Duodenal mucosa (tissue), 2 donors: ENCODE measurements at regions not wholly inside any gene's neighbourhood (a gene's known extent, or its start where the extent isn't known, plus 50 kb on each side); places are given as distances from the start of the nearest gene placed in this dataset.

Experiments used
- H3K27ac ChIP-seq: one replicate; pipeline ENCODE4 v1.7.0; 2013; ENCODE audit warnings: low read depth, low read length
- H3K27me3 ChIP-seq, 2 donors: one replicate each; pipeline ENCODE4 v1.7.0; 2013; ENCODE audit warnings: low read length in 2 of 2, control low read depth in 1 of 2; ENCODE audit not compliant: insufficient read depth in 2 of 2, control insufficient read depth in 1 of 2
- H3K36me3 ChIP-seq, 2 donors: one replicate each; pipeline ENCODE4 v1.7.0; 2013; ENCODE audit warnings: low read length in 2 of 2, control low read depth in 1 of 2; ENCODE audit not compliant: insufficient read depth in 2 of 2, control insufficient read depth in 1 of 2
- H3K4me1 ChIP-seq, 2 donors: one replicate each; pipeline ENCODE4 v1.7.0; 2013; ENCODE audit warnings: low read length in 2 of 2, control low read depth in 1 of 2; ENCODE audit not compliant: insufficient read depth in 2 of 2, control insufficient read depth in 1 of 2
- H3K4me3 ChIP-seq, 2 donors: one replicate each; pipeline ENCODE4 v1.7.0; 2013; ENCODE audit warnings: low read length in 2 of 2, low read depth in 1 of 2
- H3K9ac ChIP-seq, 2 donors: one replicate each; pipeline ENCODE4 v1.7.0; 2013; ENCODE audit warnings: low read length in 2 of 2, low read depth in 1 of 2
- H3K9me3 ChIP-seq, 2 donors: one replicate each; pipeline ENCODE4 v1.7.0; 2013; ENCODE audit warnings: low read length in 2 of 2, control low read depth in 1 of 2; ENCODE audit not compliant: control insufficient read depth in 1 of 2

DNA sequence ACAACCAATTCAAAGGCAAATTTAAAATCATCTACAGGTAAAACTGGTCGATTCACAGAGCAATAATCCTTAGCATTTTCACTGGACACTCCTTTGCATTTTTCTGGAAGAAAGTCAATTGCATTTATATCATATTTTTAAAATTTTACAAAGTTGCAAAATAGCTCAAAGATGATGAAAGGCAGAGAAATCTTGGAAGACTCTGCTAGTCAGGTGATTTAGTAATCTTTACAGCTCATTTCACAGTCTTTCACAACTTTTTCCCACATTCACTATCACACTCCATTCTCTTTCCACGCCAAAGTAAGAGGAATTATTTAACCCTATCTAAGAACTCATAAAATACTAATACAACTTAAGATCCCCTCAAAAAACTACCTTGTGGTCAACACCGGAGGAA is 1063.8 kb downstream of the EFNB2 start:
- H3K4me1 ChIP-seq: no peaks in the 10 kb centered on the region
- no peaks in the 10 kb centered on the region for H3K9me3 ChIP-seq
- no peak overlapping the region for H3K27ac ChIP-seq
- H3K9ac ChIP-seq: no peak overlapping the region
- no peak overlapping the region for H3K4me3 ChIP-seq
- no peaks in the 10 kb centered on the region for H3K36me3 ChIP-seq
- H3K27me3 ChIP-seq: no peaks in the 10 kb centered on the region

DNA sequence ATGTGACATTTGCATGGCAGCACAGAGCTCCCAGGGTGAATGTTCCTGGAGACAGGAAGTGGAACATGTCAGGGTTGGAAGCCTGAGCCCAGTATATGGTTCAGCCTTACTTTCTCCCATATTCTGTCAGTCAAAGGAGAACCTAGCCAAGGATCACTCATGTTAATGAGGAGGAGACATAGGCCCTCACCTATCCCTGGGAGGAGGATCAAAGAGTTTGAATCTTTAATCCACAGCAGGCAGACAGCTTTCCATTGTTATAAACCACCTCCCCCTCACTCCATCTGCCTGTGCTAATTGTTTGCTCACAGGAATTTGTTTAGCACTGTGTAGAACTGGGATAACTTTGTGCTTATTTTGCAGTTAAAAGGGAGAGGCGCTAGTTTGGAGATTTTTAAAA is 1069.1 kb downstream of the EFNB2 start:
- no peaks in the 10 kb centered on the region for H3K4me1 ChIP-seq
- H3K27ac ChIP-seq: no peak overlapping the region
- H3K9ac ChIP-seq: no peak overlapping the region
- no peak overlapping the region for H3K4me3 ChIP-seq
- no peaks in the 10 kb centered on the region for H3K27me3 ChIP-seq
- no peaks in the 10 kb centered on the region for H3K36me3 ChIP-seq
- no peaks in the 10 kb centered on the region for H3K9me3 ChIP-seq

DNA sequence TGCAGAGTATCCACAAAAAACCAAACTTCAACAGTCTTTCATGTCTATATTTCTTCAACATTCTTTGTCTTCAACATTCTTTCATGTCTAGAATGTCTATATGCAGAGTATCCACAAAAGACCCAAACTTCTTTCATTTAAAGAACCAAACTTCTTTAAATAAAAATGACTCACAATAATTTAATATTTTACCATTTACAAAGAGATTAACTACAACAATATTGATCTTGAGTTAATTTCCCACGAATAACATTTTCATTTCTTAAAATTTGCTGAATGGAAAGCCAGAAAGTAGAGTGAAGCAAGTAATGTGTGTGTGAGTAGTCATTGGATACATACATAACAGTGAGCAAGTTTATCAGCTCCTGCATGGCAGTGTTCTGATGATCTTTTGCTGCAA is 1069.7 kb downstream of the EFNB2 start, which contains the start of gene DAOA:
Gene DAOA, plus strand, starts transcription at position 301 of the 400 bp plus-strand sequence.
- Histone ChIP-seq H3K4me3 (no peak within 1 kb of the TSS), H3K36me3 (no peaks in the 10 kb centered on the region), H3K9ac (no peak within 1 kb of the TSS), H3K4me1 (no peaks in the 10 kb centered on the region), H3K9me3 (no peaks in the 10 kb centered on the region), H3K27ac (no peak within 1 kb of the TSS), H3K27me3 (no peaks in the 10 kb centered on the region)

DNA sequence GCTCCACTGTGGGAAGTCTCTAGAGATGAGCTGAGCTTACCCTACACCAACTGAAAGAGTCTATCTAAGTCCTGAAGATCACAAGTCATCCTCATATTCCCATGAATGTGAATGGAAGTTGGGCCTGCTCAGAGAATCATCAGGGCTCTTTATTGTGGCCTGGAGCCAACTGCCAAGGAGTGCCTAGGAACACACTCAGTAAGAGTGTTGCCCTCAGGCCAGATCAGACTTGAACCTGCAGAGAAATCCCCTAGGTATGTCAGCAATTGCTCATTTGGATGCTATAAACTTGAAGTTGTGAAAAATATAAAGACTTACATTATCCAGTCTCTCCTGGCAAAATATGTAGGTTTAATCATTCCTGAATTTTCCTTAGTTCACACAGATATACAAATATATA is 1070.2 kb downstream of the EFNB2 start:
- H3K9ac ChIP-seq: no peak overlapping the region
- H3K4me3 ChIP-seq: no peak overlapping the region
- H3K9me3 ChIP-seq: no peaks in the 10 kb centered on the region
- no peaks in the 10 kb centered on the region for H3K36me3 ChIP-seq
- no peaks in the 10 kb centered on the region for H3K4me1 ChIP-seq
- H3K27ac ChIP-seq: no peak overlapping the region
- H3K27me3 ChIP-seq: no peaks in the 10 kb centered on the region

DNA sequence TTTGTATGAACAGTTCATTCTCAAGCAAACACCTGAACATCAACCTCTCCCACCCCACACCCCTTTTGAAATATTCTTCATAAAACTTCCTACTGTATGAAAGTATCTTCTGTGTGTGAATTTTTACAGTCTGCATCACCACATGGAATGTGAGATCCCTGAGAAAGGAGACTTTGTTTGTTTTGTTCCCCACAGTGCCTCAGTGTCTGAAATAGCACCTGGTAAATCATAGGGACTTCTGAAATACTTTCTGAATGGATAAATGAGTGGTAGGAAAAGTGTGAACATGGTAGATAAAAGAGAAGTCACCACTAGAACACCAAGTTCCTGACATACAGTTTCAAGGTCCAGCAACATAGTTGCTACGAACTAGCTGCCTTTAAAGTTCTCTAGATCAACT is 1071.2 kb downstream of the EFNB2 start:
- Histone ChIP-seq H3K9me3 (no peaks in the 10 kb centered on the region), H3K9ac (no peak overlapping the region), H3K36me3 (no peaks in the 10 kb centered on the region), H3K4me1 (no peaks in the 10 kb centered on the region), H3K27ac (no peak overlapping the region), H3K4me3 (no peak overlapping the region), H3K27me3 (no peaks in the 10 kb centered on the region)

DNA sequence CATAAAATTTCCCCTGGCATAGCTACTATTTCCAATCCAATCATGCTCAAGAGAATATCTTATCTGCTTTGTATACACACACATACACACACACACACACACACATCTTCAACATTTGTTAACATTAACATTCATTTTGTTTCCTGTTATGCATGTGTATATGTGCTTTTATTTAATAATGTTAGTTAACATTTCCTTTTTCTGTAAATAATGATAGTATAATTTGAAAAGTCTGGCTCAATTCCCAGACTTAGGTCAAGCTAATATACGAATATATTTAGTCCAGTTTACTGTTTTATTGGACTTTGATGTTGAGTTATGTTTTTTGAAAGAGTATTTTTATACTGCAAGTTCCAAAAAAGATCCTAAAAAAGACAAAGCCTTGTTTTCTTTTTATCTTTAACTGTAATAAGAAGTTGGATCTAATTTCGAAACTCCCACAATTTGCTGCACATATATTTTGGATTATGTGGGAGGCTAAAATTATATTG is 1072.4 kb downstream of the EFNB2 start:
- Histone ChIP-seq H3K27ac (no peak overlapping the region), H3K27me3 (no peaks in the 10 kb centered on the region), H3K9ac (no peak overlapping the region), H3K36me3 (no peaks in the 10 kb centered on the region), H3K4me3 (no peak overlapping the region), H3K9me3 (no peaks in the 10 kb centered on the region), H3K4me1 (no peaks in the 10 kb centered on the region)

DNA sequence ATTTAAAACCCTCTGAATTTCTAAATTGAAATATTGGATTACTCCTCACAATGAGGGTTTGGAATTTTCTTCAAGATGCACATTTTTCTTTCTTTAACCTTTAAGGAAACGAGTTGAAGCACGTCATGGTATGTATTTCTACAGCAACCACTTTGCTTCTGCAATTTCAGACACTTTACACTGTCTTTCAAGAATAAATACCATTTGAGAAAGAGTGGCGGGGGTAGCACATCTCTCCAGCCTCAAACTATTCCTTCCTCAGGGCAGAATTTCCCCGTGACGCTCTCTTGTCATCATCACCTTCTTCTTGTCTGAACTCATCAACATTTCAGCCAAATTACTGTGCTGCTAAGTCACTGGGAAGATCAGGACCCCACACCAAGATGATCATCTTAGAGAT is 1073.4 kb downstream of the EFNB2 start:
- no peaks in the 10 kb centered on the region for H3K4me1 ChIP-seq
- H3K27ac ChIP-seq: no peak overlapping the region
- no peaks in the 10 kb centered on the region for H3K27me3 ChIP-seq
- no peak overlapping the region for H3K9ac ChIP-seq
- H3K9me3 ChIP-seq: no peaks in the 10 kb centered on the region
- H3K36me3 ChIP-seq: no peaks in the 10 kb centered on the region
- no peak overlapping the region for H3K4me3 ChIP-seq

DNA sequence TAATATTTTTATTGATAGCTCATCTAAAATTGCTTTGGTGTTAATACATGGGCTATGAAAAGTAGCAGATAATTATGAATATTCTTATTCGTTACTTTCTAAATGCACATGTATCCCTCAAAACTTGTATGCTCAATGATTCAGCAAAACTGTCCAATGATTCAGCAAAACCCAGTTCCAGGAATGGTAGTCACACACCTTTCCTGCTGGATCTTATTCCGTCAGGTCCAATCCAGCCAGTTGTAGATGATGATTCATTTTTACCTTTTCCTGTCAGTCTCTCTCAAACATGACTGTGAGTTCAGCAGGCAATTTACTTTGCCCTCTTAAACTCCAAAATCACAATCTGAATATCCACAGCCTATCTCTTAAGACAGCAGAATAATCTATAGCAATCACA is 1082.6 kb downstream of the EFNB2 start:
- H3K27ac ChIP-seq: no peak overlapping the region
- no peak overlapping the region for H3K9ac ChIP-seq
- H3K36me3 ChIP-seq: no peaks in the 10 kb centered on the region
- H3K9me3 ChIP-seq: no peaks in the 10 kb centered on the region
- no peak overlapping the region for H3K4me3 ChIP-seq
- no peaks in the 10 kb centered on the region for H3K4me1 ChIP-seq
- H3K27me3 ChIP-seq: no peaks in the 10 kb centered on the region

DNA sequence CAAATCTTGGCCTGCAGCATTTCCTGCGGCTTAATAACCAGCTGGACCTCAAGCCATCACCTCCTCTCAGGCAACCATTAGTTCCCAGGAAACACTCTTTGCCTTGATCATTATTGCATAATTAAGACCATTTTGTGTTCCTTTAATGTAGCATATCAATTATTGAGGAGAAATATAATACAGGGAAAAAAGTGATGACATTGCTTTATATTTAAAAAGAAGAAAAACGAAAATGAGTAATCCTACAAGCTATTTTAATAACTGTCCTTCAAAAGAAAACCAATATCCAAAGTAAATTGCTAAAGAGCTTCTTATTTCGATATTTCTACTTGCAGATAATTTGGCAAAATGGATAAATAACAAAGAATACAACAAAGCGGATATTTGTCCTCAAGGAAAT is 1084.7 kb downstream of the EFNB2 start:
- Histone ChIP-seq H3K4me3 (no peak overlapping the region), H3K27me3 (no peaks in the 10 kb centered on the region), H3K9me3 (no peaks in the 10 kb centered on the region)

DNA sequence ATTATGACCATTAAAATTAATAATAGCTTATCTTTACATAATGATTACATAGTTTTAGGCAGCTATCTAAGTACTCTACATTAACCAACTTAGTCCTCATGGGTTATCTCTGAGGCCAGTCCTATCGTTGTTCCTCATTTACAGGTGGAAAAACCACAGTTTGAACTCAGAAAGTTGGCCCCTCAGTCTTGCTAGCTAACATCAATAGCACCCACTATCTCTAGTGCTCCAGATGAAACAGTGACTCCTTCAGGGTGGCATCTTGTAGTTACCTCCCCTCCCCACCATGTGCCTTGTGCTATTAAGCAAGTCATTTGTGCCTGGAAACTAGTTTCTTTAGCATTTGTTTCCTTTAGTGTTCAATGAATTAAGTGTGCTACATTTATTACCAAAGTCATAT is 1086.7 kb downstream of the EFNB2 start:
- no peak overlapping the region for H3K4me3 ChIP-seq
- H3K36me3 ChIP-seq: no peaks in the 10 kb centered on the region
- no peaks in the 10 kb centered on the region for H3K27me3 ChIP-seq
- no peak overlapping the region for H3K9ac ChIP-seq
- H3K27ac ChIP-seq: no peak overlapping the region
- H3K9me3 ChIP-seq: no peaks in the 10 kb centered on the region
- no peaks in the 10 kb centered on the region for H3K4me1 ChIP-seq

More for the DNA sequence above, 1084.7 kb downstream of the EFNB2 start:
- no peak overlapping the region for H3K27ac ChIP-seq
- H3K4me1 ChIP-seq: no peaks in the 10 kb centered on the region
- H3K36me3 ChIP-seq: no peaks in the 10 kb centered on the region
- no peak overlapping the region for H3K9ac ChIP-seq

DNA sequence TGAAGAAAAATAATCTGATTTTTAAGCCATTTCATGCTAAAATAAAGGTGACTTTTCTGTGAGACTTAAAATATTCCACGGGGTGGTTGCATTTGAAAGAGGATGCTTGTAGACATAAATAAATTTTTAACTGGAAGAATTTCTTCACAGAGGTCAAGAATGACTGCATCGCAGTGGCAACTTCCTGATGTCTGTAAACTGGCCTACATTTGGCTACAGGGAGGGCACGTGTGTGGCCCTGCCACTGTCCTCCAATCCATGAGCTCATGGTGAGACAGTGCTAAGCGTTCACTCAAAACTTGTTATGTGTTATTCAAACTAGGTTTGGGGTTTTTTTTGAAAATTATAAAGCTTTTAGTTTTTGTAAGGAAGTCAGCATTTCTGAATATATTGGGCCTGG is 1089.3 kb downstream of the EFNB2 start:
- H3K27ac ChIP-seq: no peak overlapping the region
- H3K9me3 ChIP-seq: no peaks in the 10 kb centered on the region
- no peaks in the 10 kb centered on the region for H3K4me1 ChIP-seq
- H3K9ac ChIP-seq: no peak overlapping the region
- H3K36me3 ChIP-seq: no peaks in the 10 kb centered on the region
- peak overlapping the region in 1 of 2 donors; percentile 2 for H3K4me3 ChIP-seq
- H3K27me3 ChIP-seq: no peaks in the 10 kb centered on the region
